Mesothelial cell of epicardium (in vitro differentiated cells): ENCODE measurements at regions not wholly inside any gene's neighbourhood (a gene's known extent, or its start where the extent isn't known, plus 50 kb on each side); places are given as distances from the start of the nearest gene placed in this dataset.

ENCODE experiments used
- DNase-seq, 2 experiments: peaks; one replicate each; pipeline ENCODE4 v3.0.0; 2021; ENCODE audit warnings: low spot score in 2 of 2; ENCODE audit not compliant: unreplicated experiment in 2 of 2
- H3K27ac Mint-ChIP-seq: 2 replicates; pipeline ENCODE4 v1.8.0; 2021; ENCODE audit warnings: mixed read lengths
- H3K27me3 Mint-ChIP-seq: 2 replicates; pipeline ENCODE4 v1.8.0; 2021; ENCODE audit warnings: low read depth, mixed read lengths
- H3K36me3 Mint-ChIP-seq: 2 replicates; pipeline ENCODE4 v1.8.0; 2021; ENCODE audit warnings: mixed read lengths
- H3K4me1 Mint-ChIP-seq: 2 replicates; pipeline ENCODE4 v1.8.0; 2021; ENCODE audit warnings: mixed read lengths
- H3K4me3 Mint-ChIP-seq: 2 replicates; pipeline ENCODE4 v1.8.0; 2021; ENCODE audit warnings: mild to moderate bottlenecking, moderate library complexity, mixed read lengths
- H3K9me3 Mint-ChIP-seq: 2 replicates; pipeline ENCODE4 v1.8.0; 2021; ENCODE audit warnings: mixed read lengths
- TF ChIP-seq, protein P1 (sequence below): fragments of 200-600 bp; sonication (generic); IDR thresholded peaks from one replicate; pipeline ENCODE4 v1.5.0; 2021; ENCODE audit warnings: antibody characterized with exemption; ENCODE audit not compliant: unreplicated experiment

DNA sequence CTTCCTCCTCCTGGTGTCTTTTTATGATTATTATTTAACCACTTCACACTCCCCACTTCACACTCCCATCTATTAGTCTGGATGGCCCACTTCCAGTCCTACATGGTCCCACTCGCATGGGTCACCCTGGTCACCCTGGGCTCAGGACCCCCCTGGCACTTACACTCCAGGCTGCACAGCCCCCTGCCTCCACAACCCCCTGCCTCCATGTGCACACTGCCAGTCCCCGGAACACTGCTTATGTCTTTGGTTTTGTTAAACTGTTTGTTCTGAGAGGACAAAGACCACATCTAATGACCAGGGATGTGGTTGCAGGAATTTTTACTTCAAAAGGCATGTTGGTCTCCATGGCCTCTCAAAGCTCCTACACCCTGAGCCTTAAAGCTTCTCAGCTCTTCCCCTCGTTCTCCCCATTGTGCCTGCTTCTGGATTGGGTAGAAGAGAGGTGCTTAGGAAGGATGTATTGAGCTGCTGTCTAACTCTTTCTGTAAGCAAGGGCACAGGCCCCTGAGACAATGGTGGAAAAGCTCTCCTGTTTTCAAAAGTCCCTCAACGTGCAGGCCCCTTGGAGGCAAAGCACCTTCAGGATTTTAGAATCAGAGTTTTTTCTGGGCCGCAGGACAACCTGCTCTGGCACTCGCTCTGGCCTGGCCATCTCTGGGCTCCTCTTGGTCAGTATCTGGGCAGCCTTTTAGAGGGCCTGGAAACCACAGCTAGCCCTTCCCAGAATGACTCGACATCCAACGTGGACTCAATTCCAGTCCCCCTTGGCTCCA lies 150.0 kb upstream of the HAAO start:
- H3K27ac Mint-ChIP-seq = no peak overlapping the region
- no peaks in the 10 kb centered on the region for H3K27me3 Mint-ChIP-seq
- no peak for DNase-seq
- H3K4me1 Mint-ChIP-seq = peaks cover 14% of the 10 kb centered on the region
- no peaks in the 10 kb centered on the region for H3K36me3 Mint-ChIP-seq
- no peaks in the 10 kb centered on the region for H3K9me3 Mint-ChIP-seq
- H3K4me3 Mint-ChIP-seq = no peak overlapping the region
- TF ChIP-seq, protein P1, sequence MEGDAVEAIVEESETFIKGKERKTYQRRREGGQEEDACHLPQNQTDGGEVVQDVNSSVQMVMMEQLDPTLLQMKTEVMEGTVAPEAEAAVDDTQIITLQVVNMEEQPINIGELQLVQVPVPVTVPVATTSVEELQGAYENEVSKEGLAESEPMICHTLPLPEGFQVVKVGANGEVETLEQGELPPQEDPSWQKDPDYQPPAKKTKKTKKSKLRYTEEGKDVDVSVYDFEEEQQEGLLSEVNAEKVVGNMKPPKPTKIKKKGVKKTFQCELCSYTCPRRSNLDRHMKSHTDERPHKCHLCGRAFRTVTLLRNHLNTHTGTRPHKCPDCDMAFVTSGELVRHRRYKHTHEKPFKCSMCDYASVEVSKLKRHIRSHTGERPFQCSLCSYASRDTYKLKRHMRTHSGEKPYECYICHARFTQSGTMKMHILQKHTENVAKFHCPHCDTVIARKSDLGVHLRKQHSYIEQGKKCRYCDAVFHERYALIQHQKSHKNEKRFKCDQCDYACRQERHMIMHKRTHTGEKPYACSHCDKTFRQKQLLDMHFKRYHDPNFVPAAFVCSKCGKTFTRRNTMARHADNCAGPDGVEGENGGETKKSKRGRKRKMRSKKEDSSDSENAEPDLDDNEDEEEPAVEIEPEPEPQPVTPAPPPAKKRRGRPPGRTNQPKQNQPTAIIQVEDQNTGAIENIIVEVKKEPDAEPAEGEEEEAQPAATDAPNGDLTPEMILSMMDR = no peak

DNA sequence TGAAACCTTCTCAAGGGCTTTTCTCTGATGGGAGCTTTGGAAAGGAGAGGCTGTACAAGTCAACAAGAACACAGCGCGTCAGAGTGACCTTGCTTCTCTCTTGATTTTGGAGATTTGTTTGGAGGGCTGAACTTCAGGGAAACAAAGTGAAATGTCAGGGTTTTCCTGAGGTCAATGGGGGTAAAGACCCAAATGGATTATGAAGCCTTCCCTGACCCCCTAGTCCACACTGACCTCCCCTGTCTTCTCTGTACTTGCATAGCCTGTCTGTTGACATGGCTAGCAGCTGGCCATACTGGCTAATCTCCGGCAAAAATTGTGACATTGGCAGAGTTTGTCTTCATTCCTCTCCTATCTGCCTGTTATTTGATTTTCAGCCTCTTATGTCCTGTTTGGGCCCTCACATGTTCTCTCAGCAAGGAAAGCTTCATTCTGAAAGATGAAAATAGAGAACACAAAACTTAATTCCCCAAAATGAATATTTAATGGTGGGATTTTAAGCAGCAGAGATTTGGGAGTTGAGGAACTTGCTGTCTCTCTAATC lies 149.3 kb upstream of the HAAO start:
- H3K9me3 Mint-ChIP-seq = no peaks in the 10 kb centered on the region
- no peak overlapping the region for H3K4me3 Mint-ChIP-seq
- H3K36me3 Mint-ChIP-seq = no peaks in the 10 kb centered on the region
- TF ChIP-seq, protein P1 = no peak
- peaks cover 12% of the 10 kb centered on the region for H3K4me1 Mint-ChIP-seq
- DNase-seq = no peak
- H3K27me3 Mint-ChIP-seq = no peaks in the 10 kb centered on the region
- no peak overlapping the region for H3K27ac Mint-ChIP-seq

DNA sequence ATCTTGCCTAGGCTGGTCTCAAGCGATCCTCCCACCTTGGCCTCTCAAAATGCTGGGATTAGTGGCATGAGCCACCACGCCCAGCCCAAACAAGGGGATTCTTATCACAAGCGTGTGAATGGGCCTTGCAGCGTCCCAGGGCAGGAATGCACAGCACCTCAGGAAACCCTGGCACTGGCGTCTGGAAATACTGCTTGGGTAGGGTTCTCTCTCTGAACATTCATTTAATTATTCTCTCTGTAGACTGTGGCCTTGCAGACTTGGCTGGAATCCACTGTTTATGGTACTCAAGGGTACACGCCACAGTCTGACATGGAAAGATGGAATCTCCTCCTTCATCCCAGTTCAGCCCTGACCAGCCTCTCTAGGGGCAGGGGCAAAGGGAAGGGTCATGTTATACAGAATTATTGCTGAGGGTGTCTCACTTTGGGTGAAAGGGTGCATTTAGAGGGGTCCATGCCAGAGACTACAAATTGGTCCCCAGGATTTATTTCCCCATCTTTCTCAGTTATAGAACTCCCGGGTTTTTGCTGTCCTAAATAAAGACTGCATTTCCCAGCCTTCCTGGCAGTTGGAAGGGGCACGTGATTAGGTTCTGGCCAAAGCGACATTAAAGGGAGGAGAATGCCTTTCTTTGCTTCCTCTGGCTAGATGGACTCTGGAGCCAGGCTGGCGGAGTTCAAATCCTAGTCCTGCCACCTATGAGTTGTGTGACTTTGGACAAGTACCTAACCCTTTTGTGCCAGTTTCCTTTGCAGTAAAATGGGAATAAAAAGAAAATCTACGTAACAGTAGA lies 147.2 kb upstream of the HAAO start:
- no peaks in the 10 kb centered on the region for H3K9me3 Mint-ChIP-seq
- H3K27me3 Mint-ChIP-seq = no peaks in the 10 kb centered on the region
- TF ChIP-seq, protein P1 = no peak
- no peak overlapping the region for H3K4me3 Mint-ChIP-seq
- H3K27ac Mint-ChIP-seq = no peak overlapping the region
- H3K4me1 Mint-ChIP-seq = peaks cover 27% of the 10 kb centered on the region
- no peaks in the 10 kb centered on the region for H3K36me3 Mint-ChIP-seq
- no peak for DNase-seq

DNA sequence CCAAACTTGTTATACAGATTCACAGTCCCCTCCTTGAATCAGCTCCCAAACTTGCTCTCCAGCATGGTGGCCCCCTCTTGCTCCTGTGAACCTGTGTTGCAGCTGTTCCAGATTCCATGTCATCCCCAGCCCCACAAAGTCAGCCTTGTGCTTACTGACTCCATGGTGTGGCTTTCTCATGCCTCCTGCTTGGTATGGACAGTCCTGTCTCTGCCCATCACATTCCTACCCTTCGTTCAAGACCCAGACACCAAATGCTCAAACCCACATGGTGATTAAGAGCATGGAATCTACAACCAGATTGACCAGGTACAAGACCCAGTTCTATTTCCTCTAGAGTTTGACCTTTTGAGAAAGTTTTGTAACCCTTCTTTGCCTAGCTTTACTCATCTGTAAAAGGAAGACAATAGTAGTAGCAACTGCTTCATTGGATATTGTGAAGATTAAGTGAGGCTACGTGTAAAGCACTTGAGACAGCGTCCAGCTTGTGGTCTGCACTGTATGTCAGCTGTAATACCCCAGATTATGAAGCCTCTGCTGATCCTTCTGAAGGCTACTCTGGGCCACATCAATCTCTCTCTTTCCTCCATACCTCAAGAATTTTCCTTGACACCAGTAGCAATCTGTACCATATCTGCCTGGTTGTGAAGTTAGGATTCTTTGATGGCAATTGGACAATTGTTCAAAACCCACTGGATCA lies 146.4 kb upstream of the HAAO start:
- no peak overlapping the region for H3K4me3 Mint-ChIP-seq
- TF ChIP-seq, protein P1 = no peak

DNA sequence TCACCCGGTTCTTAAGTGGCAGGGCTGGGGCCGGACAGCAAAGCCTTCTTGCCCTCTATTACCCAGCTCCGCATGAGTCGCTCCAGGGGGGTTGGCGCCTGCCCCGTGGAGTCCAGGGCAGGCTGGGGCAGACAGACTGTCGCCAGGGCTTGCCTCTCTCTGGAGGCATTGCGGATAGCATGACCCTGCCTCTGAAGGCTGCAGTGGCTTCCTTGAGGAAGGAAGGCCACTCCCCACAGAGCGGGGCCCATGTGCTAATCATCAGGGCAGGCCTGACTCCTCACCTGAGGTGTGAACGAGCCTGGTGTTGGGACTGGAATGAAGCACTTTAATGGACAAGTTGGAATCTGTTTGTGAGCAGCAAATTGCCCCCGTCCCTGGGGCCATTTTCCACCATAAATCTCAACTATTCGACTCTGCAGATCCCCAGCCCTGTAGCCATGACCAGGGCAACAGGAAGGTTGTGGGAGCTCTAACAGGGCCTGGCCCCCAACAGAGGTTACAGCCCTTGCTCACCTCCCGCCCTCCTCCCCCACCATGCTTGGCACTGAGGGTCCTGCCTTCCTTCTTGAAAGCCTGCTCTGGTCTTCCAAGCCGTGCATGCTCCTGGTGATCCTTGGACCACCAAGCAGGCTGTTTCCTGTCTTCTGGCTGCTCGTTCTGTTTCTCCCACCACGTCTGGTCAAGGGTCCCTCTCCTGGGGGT lies 144.9 kb upstream of the HAAO start:
- Mint-ChIP-seq H3K4me3 (no peak overlapping the region), H3K36me3 (no peaks in the 10 kb centered on the region), H3K4me1 (peaks cover 43% of the 10 kb centered on the region), H3K27me3 (no peaks in the 10 kb centered on the region), H3K27ac (peak overlapping the region; percentile 44), H3K9me3 (no peaks in the 10 kb centered on the region)
- no peak for DNase-seq
- TF ChIP-seq, protein P1 = no peak

More for the DNA sequence above, 146.4 kb upstream of the HAAO start:
- DNase-seq = no peak
- no peaks in the 10 kb centered on the region for H3K27me3 Mint-ChIP-seq
- H3K36me3 Mint-ChIP-seq = no peaks in the 10 kb centered on the region
- H3K27ac Mint-ChIP-seq = no peak overlapping the region
- no peaks in the 10 kb centered on the region for H3K9me3 Mint-ChIP-seq
- peaks cover 32% of the 10 kb centered on the region for H3K4me1 Mint-ChIP-seq
